ENCODE measurements at regions not wholly inside any gene's neighbourhood (a gene's known extent, or its start where the extent isn't known, plus 50 kb on each side); places are given as distances from the start of the nearest gene placed in this dataset.

DNA sequence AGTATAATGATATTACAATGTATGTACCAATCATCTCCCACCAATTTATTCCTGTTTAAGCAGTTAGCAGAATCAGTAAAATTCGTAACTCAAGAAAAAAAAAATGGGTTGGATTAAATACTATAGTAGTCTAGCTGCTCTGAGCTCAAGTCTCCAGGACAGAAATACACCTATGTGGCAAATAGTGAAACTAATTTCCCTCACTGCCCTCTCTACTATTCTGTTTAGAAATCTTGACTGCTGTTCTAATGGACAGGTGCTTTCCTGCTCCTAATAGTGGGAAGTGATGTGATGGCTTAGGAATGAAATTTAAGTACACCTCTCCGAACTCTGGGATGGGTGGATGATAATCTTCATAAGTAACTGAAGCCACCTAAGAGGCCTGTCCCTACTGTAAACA lies 175.7 kb downstream of the KCNJ2 start:
- TF ChIP-seq, protein P1, sequence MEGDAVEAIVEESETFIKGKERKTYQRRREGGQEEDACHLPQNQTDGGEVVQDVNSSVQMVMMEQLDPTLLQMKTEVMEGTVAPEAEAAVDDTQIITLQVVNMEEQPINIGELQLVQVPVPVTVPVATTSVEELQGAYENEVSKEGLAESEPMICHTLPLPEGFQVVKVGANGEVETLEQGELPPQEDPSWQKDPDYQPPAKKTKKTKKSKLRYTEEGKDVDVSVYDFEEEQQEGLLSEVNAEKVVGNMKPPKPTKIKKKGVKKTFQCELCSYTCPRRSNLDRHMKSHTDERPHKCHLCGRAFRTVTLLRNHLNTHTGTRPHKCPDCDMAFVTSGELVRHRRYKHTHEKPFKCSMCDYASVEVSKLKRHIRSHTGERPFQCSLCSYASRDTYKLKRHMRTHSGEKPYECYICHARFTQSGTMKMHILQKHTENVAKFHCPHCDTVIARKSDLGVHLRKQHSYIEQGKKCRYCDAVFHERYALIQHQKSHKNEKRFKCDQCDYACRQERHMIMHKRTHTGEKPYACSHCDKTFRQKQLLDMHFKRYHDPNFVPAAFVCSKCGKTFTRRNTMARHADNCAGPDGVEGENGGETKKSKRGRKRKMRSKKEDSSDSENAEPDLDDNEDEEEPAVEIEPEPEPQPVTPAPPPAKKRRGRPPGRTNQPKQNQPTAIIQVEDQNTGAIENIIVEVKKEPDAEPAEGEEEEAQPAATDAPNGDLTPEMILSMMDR (IDR thresholded peaks at IDR 0.05): no peak
- TF ChIP-seq RCOR1 (IDR thresholded peaks at IDR 0.05; ENCODE audit: low read depth, low read length) (no peak), NFE2L2 (conservative IDR thresholded peaks at IDR 0.05; ENCODE audit: low read length) (no peak), POLR2A (IDR thresholded peaks at IDR 0.05; ENCODE audit: low read length) (no peak), ZC3H11A (IDR thresholded peaks at IDR 0.05) (no peak), SMC3 (IDR thresholded peaks at IDR 0.05) (no peak), BCL3 (IDR thresholded peaks at IDR 0.05) (no peak)
